ENCODE measurements at regions not wholly inside any gene's neighbourhood (a gene's known extent, or its start where the extent isn't known, plus 50 kb on each side); places are given as distances from the start of the nearest gene placed in this dataset.

DNA sequence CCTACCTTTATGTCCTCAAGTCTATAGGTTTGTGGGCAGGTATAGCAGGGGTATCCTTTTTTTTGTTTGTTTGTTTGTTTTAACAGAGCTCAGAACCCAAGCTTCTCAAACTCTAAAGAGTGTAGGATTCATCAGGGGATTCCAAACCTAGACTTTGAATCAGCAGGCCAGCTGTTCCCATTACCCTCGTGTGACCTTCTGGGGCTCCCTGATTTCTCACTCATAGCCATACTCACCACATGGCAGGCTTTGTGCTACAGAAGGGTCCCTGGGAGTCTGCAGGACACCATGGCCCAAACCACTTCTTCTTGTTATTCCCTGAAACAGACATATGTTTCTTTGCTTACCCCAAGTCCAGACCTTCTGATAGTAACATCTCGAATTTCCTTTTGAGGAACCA lies 350.8 kb upstream of the TSHZ2 start:
- TF ChIP-seq EZH2phosphoT487 (IDR thresholded peaks at IDR 0.05; ENCODE audit: insufficient read depth, low read depth) (no peak), EZH2 (IDR thresholded peaks at IDR 0.05; ENCODE audit: insufficient read depth, poor library complexity, severe bottlenecking) (no peak)
